ENCODE measurements at regions not wholly inside any gene's neighbourhood (a gene's known extent, or its start where the extent isn't known, plus 50 kb on each side); places are given as distances from the start of the nearest gene placed in this dataset.

DNA sequence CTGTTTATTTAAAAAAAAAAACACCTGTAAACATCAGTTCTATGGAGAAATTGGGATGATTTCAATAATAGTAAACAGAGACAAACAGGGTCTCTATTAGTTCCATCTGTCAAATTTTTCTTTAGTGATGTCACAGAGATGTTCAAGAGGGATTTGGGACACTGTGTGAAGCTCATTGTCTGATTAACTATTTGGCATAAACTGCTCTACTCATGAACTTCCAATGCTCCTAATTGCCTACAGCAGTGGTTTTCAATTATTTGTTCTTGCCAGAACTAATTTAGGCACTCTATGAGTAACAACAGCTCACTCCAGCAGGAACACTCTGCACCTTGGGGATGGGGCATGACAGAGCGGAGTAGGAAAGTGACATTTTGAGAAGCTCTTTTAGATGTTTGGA is 250.1 kb upstream of the PRKD1 start:
- Mint-ChIP-seq H3K27me3 (ENCODE audit: low read depth, unreplicated experiment) (no peaks in the 10 kb centered on the region), H3K27ac (ENCODE audit: unreplicated experiment) (no peak overlapping the region), H3K4me3 (ENCODE audit: unreplicated experiment) (no peak overlapping the region), H3K4me1 (ENCODE audit: low read depth, unreplicated experiment) (no peaks in the 10 kb centered on the region), H3K36me3 (ENCODE audit: low read depth, unreplicated experiment) (no peaks in the 10 kb centered on the region), H3K9me3 (ENCODE audit: unreplicated experiment) (no peaks in the 10 kb centered on the region)
- Histone ChIP-seq H3K79me2 (ENCODE audit: insufficient read depth, low read length) (no peaks in the 10 kb centered on the region), H3K4me1 (ENCODE audit: insufficient read depth, low read length) (no peaks in the 10 kb centered on the region), H3K9ac (ENCODE audit: low read length) (no peak overlapping the region), H3K36me3 (ENCODE audit: insufficient read depth, low read length) (no peaks in the 10 kb centered on the region), H3K9me3 (ENCODE audit: insufficient read depth, low read depth, low read length) (no peaks in the 10 kb centered on the region), H3K27me3 (ENCODE audit: insufficient read depth, low read length) (no peaks in the 10 kb centered on the region), H4K20me1 (ENCODE audit: insufficient read depth, low read length) (no peaks in the 10 kb centered on the region), H3K4me3 (ENCODE audit: insufficient read depth, low read depth, low read length) (no peak overlapping the region), H2AFZ (ENCODE audit: low read depth, low read length) (no peak overlapping the region), H3K4me2 (ENCODE audit: low read length) (no peak overlapping the region), H3K27ac (ENCODE audit: low read depth, low read length) (no peak overlapping the region)
- no peak for TF ChIP-seq EZH2 (IDR thresholded peaks at IDR 0.05; ENCODE audit: insufficient read depth, low read length)
- TF ChIP-seq, protein P1, sequence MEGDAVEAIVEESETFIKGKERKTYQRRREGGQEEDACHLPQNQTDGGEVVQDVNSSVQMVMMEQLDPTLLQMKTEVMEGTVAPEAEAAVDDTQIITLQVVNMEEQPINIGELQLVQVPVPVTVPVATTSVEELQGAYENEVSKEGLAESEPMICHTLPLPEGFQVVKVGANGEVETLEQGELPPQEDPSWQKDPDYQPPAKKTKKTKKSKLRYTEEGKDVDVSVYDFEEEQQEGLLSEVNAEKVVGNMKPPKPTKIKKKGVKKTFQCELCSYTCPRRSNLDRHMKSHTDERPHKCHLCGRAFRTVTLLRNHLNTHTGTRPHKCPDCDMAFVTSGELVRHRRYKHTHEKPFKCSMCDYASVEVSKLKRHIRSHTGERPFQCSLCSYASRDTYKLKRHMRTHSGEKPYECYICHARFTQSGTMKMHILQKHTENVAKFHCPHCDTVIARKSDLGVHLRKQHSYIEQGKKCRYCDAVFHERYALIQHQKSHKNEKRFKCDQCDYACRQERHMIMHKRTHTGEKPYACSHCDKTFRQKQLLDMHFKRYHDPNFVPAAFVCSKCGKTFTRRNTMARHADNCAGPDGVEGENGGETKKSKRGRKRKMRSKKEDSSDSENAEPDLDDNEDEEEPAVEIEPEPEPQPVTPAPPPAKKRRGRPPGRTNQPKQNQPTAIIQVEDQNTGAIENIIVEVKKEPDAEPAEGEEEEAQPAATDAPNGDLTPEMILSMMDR (IDR thresholded peaks at IDR 0.05; ENCODE audit: insufficient read depth, low read depth, low read length): no peak
- DNase-seq (ENCODE audit: low read depth): no peak
- FAIRE-seq: no peak

DNA sequence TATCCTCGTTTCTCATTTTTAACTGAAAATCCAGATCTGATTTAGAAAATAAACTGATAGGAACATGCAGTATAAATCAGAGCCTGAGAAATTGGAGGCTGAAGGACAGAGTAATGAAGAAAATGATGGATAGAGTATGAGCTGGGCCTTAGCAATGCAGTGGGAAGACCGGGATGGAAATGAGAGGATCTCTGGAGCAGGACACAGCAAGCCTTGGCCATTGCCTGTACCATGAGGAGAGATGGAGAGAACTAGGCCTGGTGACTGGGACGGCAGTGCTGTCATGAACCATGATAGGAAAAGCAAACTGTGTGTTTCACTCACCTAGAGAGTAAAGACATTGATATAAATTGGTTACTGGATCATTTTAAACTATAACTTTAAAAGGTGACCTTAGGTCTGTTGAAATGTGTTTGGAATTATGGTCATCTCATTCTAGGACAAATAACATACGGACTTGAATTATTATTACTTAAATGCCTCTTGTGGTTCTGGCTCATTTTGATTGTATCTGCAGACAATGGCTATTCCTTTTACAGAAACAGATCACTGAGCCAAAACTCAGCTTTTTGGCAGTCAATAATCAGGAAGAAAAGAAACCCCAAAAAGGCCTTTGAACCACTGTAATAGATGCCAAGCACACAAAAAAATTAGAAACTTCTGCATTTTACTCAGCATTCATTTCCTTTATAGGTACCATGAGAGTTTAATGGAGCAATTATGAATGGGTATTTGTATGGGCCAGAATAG is 251.9 kb upstream of the PRKD1 start:
- no peak overlapping the region for H3K4me2 ChIP-seq (ENCODE audit: low read length)

More for the DNA sequence above, 251.9 kb upstream of the PRKD1 start:
- Mint-ChIP-seq H3K4me3 (ENCODE audit: unreplicated experiment) (no peak overlapping the region), H3K9me3 (ENCODE audit: unreplicated experiment) (no peaks in the 10 kb centered on the region), H3K4me1 (ENCODE audit: low read depth, unreplicated experiment) (no peaks in the 10 kb centered on the region), H3K36me3 (ENCODE audit: low read depth, unreplicated experiment) (no peaks in the 10 kb centered on the region), H3K27me3 (ENCODE audit: low read depth, unreplicated experiment) (peaks cover under 1% of the 10 kb centered on the region), H3K27ac (ENCODE audit: unreplicated experiment) (no peak overlapping the region)
- Histone ChIP-seq H3K27ac (ENCODE audit: low read depth, low read length) (no peak overlapping the region), H4K20me1 (ENCODE audit: insufficient read depth, low read length) (no peaks in the 10 kb centered on the region), H3K27me3 (ENCODE audit: insufficient read depth, low read length) (no peaks in the 10 kb centered on the region), H2AFZ (ENCODE audit: low read depth, low read length) (no peak overlapping the region), H3K79me2 (ENCODE audit: insufficient read depth, low read length) (no peaks in the 10 kb centered on the region), H3K4me3 (ENCODE audit: insufficient read depth, low read depth, low read length) (no peak overlapping the region), H3K9ac (ENCODE audit: low read length) (no peak overlapping the region), H3K4me1 (ENCODE audit: insufficient read depth, low read length) (no peaks in the 10 kb centered on the region), H3K9me3 (ENCODE audit: insufficient read depth, low read depth, low read length) (no peaks in the 10 kb centered on the region), H3K36me3 (ENCODE audit: insufficient read depth, low read length) (no peaks in the 10 kb centered on the region)
- FAIRE-seq (no peak), DNase-seq (ENCODE audit: low read depth) (peak; percentile 72)
- TF ChIP-seq, protein P1 (IDR thresholded peaks at IDR 0.05; ENCODE audit: insufficient read depth, low read depth, low read length): no peak
- no peak for TF ChIP-seq EZH2 (IDR thresholded peaks at IDR 0.05; ENCODE audit: insufficient read depth, low read length)

Data from astrocyte (in vitro differentiated cells and primary cell).